PC-3 (cell line): ENCODE measurements at regions not wholly inside any gene's neighbourhood (a gene's known extent, or its start where the extent isn't known, plus 50 kb on each side); places are given as distances from the start of the nearest gene placed in this dataset.

ENCODE experiments used
- ATAC-seq: fragments of 200-7000 bp; cut with Tn5 transposase; 2 replicates; pipeline ENCODE4 v1.9.1; 2020; ENCODE audit warnings: mild to moderate bottlenecking, moderate library complexity
- BruUV-seq: library from RNA; stranded (reverse); fragments of 400-500 nt; replicated peaks from 2 replicates; lab custom pipeline; 2021; lab: Mats Ljungman, UMichigan
- CTCF ChIA-PET: fragments of 300-600 bp; sonication (Branson Sonifier 250); formaldehyde crosslinking; loops from one replicate; lab custom pipeline; 2022; ENCODE audit warnings: antibody characterized with exemption; lab: Charles Lee
- POLR2A ChIA-PET: fragments of 300-600 bp; sonication (Branson Sonifier 250); formaldehyde crosslinking; loops from one replicate; lab custom pipeline; 2022; ENCODE audit warnings: antibody characterized with exemption; ENCODE audit not compliant: unreplicated experiment; lab: Charles Lee
- DNase-seq: peaks from one replicate; pipeline ENCODE4 v3.0.0-alpha.2; 2015
- H2AFZ ChIP-seq: fragments of 300-600 bp; sonication (generic); 2 replicates; pipeline ENCODE4 v1.6.0; 2016; ENCODE audit warnings: antibody characterized with exemption, low read length
- H3F3A ChIP-seq: fragments of 300-600 bp; sonication (generic); one replicate; pipeline ENCODE4 v1.6.0; 2017; ENCODE audit warnings: antibody characterized with exemption, low read length, control low read depth, mild to moderate bottlenecking; ENCODE audit not compliant: unreplicated experiment
- H3K27ac ChIP-seq: fragments of 300-600 bp; sonication (generic); 2 replicates; pipeline ENCODE4 v1.5.1; 2016; ENCODE audit warnings: mild to moderate bottlenecking, low read length
- H3K27me3 ChIP-seq: fragments of 300-600 bp; sonication (generic); 2 replicates; pipeline ENCODE4 v1.6.1; 2016; ENCODE audit warnings: low read length, mixed read lengths
- H3K36me3 ChIP-seq: fragments of 300-600 bp; sonication (generic); 2 replicates; pipeline ENCODE4 v1.6.1; 2016; ENCODE audit warnings: low read depth, mixed run types, low read length, mixed read lengths
- H3K4me1 ChIP-seq: fragments of 300-600 bp; sonication (generic); 2 replicates; pipeline ENCODE4 v1.5.1; 2016; ENCODE audit warnings: low read length; ENCODE audit not compliant: insufficient read depth
- H3K4me2 ChIP-seq: fragments of 300-600 bp; sonication (generic); 2 replicates; pipeline ENCODE4 v1.6.0; 2016; ENCODE audit warnings: low read length
- H3K4me3 ChIP-seq: fragments of 300-600 bp; sonication (generic); 2 replicates; pipeline ENCODE4 v1.5.1; 2016; ENCODE audit warnings: mild to moderate bottlenecking, low read length, mixed read lengths
- H3K79me2 ChIP-seq: fragments of 300-600 bp; sonication (generic); 2 replicates; pipeline ENCODE4 v1.6.1; 2017; ENCODE audit warnings: low read length, mixed read lengths
- H3K9ac ChIP-seq: fragments of 300-600 bp; sonication (generic); 2 replicates; pipeline ENCODE4 v1.6.0; 2016; ENCODE audit warnings: mild to moderate bottlenecking, low read length
- H3K9me2 ChIP-seq: fragments of 300-600 bp; sonication (generic); replicated peaks from 2 replicates; pipeline ENCODE4 v1.6.1; 2016; ENCODE audit warnings: mixed run types, low read length, mixed read lengths
- H3K9me3 ChIP-seq: fragments of 300-600 bp; sonication (generic); 2 replicates; pipeline ENCODE4 v1.6.1; 2016; ENCODE audit warnings: low read length, mixed read lengths
- H4K20me1 ChIP-seq: fragments of 300-600 bp; sonication (generic); 2 replicates; pipeline ENCODE4 v1.6.1; 2016; ENCODE audit warnings: low read length, mixed read lengths
- CTCF ChIP-seq: fragments of 300-600 bp; sonication (generic); conservative IDR thresholded peaks from 2 replicates; pipeline ENCODE4 v1.5.1; 2017; ENCODE audit warnings: antibody characterized with exemption, low read depth, mild to moderate bottlenecking, low read length
- EZH2 ChIP-seq: fragments of 300-600 bp; sonication (generic); IDR thresholded peaks from one replicate; pipeline ENCODE4 v1.6.1; 2017; ENCODE audit warnings: antibody characterized with exemption, mild to moderate bottlenecking, low read length; ENCODE audit not compliant: unreplicated experiment
- EZH2phosphoT487 ChIP-seq: fragments of 300-600 bp; sonication (generic); IDR thresholded peaks from 2 replicates; pipeline ENCODE4 v1.6.1; 2018; ENCODE audit warnings: mild to moderate bottlenecking, antibody characterized with exemption, low read length, borderline replicate concordance
- intact Hi-C: fragments of 100-400 bp; cut with micrococcal nuclease; formaldehyde crosslinking; loops from 2 replicates; pipeline ENCODE4 v1.9.0; 2023

- no peak for ATAC-seq
- no peaks in the 10 kb centered on the region for H3K36me3 ChIP-seq
- no peaks in the 10 kb centered on the region for H3K9me3 ChIP-seq
- ChIA-PET POLR2A (no interaction called here), CTCF (no interaction called here)
- peaks cover 9% of the 10 kb centered on the region; the same call in 1 of the 2 replicates for H3K4me1 ChIP-seq
- no peak overlapping the region for H3K27ac ChIP-seq
- H3K9ac ChIP-seq, result no peak overlapping the region
- no peaks in the 10 kb centered on the region for H3F3A ChIP-seq
- H3K79me2 ChIP-seq, result no peaks in the 10 kb centered on the region
- 0 out of 2 replicates have a peak overlapping the region, but pooled peaks have one; percentile 23 for H2AFZ ChIP-seq
- no peak overlapping the region for H3K4me2 ChIP-seq
- no peak for DNase-seq
- intact Hi-C loops, result no loop called here
- no peaks in the 10 kb centered on the region for H3K9me2 ChIP-seq
- H3K4me3 ChIP-seq, result no peak overlapping the region
- TF ChIP-seq EZH2 (no peak), EZH2phosphoT487 (no peak), CTCF (no peak)
- peaks cover 27% of the 10 kb centered on the region for H3K27me3 ChIP-seq
- no TSS peak for BruUV-seq
- H4K20me1 ChIP-seq, result no peaks in the 10 kb centered on the region
Measured at GRCh38 chr11:116601814-116602636, 170.8 kb downstream of the BUD13 start.

GRCh38 chr11:116600930-116601329 lies 171.9 kb downstream of the BUD13 start:
- Histone ChIP-seq H3K4me3 (no peak overlapping the region), H3K79me2 (no peaks in the 10 kb centered on the region), H3K9ac (no peak overlapping the region), H3K9me3 (no peaks in the 10 kb centered on the region), H3K27ac (no peak overlapping the region), H3K4me2 (no peak overlapping the region), H3K27me3 (peaks cover 38% of the 10 kb centered on the region), H3K4me1 (peaks cover 9% of the 10 kb centered on the region; the same call in 1 of the 2 replicates), H2AFZ (no peak overlapping the region), H4K20me1 (no peaks in the 10 kb centered on the region), H3K36me3 (no peaks in the 10 kb centered on the region), H3F3A (no peaks in the 10 kb centered on the region), H3K9me2 (no peaks in the 10 kb centered on the region)
- ChIA-PET POLR2A (no interaction called here), CTCF (no interaction called here)
- intact Hi-C loops, result no loop called here
- no peak for ATAC-seq
- DNase-seq, result no peak
- BruUV-seq, result no TSS peak
- TF ChIP-seq EZH2phosphoT487 (no peak), EZH2 (no peak), CTCF (no peak)

GRCh38 chr11:116598556-116598955 lies 174.2 kb downstream of the BUD13 start:
- DNase-seq (no peak), ATAC-seq (no peak)
- no TSS peak for BruUV-seq

More at GRCh38 chr11:116598556-116598955, 174.2 kb downstream of the BUD13 start:
- TF ChIP-seq EZH2, result no peak
- TF ChIP-seq CTCF, result no peak
- no peak for TF ChIP-seq EZH2phosphoT487
- H2AFZ ChIP-seq, result no peak overlapping the region
- H3K9ac ChIP-seq, result no peak overlapping the region
- H3K79me2 ChIP-seq, result no peaks in the 10 kb centered on the region
- no peaks in the 10 kb centered on the region for H4K20me1 ChIP-seq
- ChIA-PET POLR2A (no interaction called here), CTCF (no interaction called here)
- H3K9me2 ChIP-seq, result no peaks in the 10 kb centered on the region
- intact Hi-C loops, result no loop called here
- H3K27ac ChIP-seq, result no peak overlapping the region
- H3K4me2 ChIP-seq, result no peak overlapping the region
- no peak overlapping the region for H3K4me3 ChIP-seq
- peaks cover 62% of the 10 kb centered on the region for H3K27me3 ChIP-seq
- no peaks in the 10 kb centered on the region for H3K36me3 ChIP-seq
- H3K4me1 ChIP-seq, result peaks cover 9% of the 10 kb centered on the region; the same call in 1 of the 2 replicates
- no peaks in the 10 kb centered on the region for H3F3A ChIP-seq
- no peaks in the 10 kb centered on the region for H3K9me3 ChIP-seq
